GM20431 (cell line): ENCODE measurements at regions not wholly inside any gene's neighbourhood (a gene's known extent, or its start where the extent isn't known, plus 50 kb on each side); places are given as distances from the start of the nearest gene placed in this dataset.

Experiments used
- in situ Hi-C: fragments of 300-500 bp; cut with MseI, MboI; formaldehyde crosslinking; loops from one replicate; pipeline ENCODE4 v1.15.0; 2020; ENCODE audit warnings: low sequenced_read_pairs; ENCODE audit not compliant: unreplicated experiment

DNA sequence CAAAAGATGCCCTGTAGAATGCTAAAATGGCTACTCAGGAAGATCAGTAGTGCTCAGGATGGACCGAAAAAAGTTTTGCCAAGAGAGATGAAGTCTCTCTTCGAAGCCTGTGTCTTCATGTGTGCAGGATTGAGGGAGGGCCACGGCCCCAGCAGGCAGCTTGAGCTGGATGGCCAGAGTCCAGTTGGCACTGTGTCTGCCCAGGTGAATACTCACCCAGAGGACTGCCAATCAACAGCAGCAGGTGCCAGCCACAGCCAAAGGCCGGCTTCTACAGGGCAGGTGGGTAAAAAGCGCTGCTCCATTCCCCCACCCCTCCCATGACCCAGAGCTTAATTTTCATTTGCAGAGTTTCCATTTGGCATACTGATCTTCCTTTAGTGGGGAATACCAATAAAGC is 287.9 kb upstream of the ZNF608 start:
- in situ Hi-C loops: no loop called here

DNA sequence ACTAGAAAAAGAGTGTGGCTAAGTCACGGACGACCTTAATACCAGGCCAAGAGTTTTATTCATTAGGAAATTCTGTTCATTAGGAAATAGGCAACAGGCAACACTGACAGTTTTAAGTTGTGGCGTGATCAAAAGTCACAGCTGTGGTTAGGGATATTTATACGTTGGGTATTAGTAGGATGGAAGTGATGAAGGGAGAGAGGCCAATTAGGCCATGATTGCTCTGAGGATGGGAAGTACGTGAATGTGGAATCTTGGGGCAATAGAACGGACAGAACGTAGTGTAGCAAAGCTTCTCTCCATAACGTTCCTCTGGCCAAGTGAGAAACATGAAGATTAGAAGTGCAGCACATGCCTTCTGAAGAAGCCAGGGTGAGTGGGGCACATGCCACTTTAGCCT is 290.1 kb upstream of the ZNF608 start:
- in situ Hi-C loops: no loop called here

DNA sequence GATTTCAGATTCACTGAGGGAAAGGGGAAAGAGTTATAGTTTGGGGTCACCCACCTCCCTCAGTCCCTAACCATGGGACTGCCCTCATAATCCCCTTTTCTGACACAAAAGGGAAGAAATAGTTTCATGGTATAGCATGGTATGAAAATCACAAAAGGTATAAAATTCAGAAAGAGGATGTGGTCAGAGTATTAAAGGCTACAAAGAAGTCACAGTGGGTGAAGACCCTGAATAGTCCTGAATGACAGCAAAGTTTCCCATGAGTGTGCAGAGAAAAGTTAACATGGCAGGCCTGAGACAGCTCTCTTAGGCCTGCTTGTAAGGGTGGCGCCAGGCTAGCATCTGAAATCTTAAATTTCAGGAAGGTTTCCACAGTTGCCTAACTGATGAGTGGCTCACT is 290.6 kb upstream of the ZNF608 start:
- in situ Hi-C loops: no loop called here

DNA sequence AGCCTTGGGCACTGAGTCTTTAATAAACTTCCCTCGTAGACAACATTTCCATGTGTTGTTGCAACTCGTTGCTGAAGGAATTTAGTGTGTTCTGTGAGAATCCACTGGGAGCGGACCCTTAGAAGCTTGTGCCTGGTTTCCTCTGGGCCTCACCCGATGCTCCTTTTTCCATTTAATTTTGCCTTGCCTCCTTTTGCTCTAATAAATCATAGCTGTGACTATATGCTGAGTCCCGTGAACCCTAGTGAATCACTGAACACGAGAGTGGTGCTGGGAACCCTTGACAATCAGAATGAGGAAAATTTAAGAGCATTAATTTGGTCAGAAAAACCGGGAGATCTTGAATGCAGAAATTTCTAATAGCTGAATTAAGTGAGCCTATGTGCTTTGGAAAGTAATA is 291.1 kb upstream of the ZNF608 start:
- in situ Hi-C loops: no loop called here

DNA sequence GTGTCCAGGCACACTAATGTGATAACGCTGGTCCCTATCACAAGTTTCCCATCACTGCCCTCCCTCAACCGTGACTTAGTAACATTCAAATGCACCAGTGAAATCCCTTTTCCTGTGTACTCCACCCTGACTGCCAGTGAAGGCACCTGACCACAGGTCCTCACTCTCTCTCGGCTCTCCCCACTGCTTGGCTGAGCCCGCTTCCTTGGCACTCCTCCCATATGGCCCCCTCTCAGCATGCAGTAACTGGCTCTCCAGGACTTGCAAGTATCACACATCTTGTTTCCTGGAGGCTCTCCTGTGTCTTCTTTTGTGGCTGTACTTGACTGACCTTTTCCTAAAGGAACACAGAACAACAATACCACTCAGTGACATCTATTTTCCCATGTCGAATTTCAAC is 292.0 kb upstream of the ZNF608 start:
- in situ Hi-C loops: no loop called here

DNA sequence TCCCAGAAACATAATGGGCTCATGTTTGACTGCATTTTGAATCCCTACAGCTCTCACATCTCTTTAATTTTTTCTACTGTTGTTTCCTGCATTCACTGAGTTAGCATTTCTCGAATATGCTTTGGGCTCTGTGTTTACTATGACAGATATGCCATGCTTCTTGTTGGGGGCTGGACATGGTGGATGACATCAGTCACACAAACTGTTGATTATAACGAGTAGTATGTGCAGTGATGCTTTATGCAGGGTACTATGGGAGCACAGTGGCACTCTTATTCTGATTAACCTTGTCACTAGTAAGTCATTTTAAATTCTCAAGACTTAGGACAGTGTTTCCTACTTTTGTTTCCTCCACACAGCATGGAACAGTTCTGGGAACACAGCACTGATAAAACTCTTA is 295.4 kb upstream of the ZNF608 start:
- in situ Hi-C loops: no loop called here

DNA sequence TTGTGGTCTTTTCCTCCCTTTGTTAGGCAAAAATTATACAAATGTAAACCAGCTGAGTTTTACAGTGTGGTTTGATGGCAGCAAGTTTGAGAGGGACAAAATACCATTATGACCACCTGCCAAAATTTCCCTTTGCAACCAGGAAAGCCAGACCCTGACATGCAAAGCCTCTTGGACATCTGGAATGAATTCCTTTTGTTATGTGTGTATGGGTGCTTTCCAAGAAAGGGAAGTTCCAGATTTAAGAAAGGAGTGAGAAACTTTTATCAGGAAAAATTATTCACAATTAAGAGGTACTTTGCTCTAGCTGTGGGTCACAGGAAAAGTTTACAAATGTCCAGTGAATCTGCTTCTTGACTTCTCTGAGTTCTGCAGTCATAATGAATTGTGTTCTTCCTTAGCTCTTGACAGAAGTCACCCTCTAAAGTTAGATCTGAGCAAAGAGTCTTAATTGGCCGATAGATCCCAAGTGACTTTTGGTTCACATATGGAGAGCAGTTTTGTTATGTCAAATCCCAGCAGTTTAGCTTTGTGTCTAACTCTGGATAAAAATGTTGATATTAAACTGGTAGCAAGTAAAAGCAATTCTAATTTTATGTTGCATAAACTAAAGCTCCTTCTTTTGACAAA is 295.9 kb upstream of the ZNF608 start:
- in situ Hi-C loops: no loop called here

DNA sequence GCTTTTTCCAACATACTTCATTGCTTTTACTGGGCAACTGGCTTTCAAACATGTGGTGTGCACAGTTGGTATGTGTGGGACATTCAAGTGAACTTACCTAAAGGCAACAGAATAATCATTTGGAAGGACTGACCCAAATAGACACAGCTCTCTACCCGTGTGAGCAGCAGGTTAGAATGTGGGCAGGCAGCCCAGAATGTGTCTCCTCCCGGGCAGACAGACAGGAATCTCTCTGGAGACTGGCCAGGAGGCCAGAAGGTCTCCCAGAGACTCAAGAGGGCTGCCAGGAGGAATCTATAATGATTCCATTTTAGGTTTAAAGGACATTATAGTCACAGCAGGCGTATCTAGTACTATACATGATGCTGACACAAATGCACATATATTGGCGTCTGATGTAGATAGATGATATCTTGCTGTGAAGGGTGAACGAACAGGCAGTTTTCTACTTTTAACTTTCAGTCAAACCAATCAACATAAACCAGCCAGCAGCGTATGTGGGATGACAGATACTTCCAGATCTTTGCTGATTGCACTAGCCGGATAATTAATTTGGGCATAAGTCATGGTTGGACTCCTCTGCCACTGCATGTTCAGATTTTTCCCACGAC is 297.4 kb upstream of the ZNF608 start:
- in situ Hi-C loops: no loop called here

DNA sequence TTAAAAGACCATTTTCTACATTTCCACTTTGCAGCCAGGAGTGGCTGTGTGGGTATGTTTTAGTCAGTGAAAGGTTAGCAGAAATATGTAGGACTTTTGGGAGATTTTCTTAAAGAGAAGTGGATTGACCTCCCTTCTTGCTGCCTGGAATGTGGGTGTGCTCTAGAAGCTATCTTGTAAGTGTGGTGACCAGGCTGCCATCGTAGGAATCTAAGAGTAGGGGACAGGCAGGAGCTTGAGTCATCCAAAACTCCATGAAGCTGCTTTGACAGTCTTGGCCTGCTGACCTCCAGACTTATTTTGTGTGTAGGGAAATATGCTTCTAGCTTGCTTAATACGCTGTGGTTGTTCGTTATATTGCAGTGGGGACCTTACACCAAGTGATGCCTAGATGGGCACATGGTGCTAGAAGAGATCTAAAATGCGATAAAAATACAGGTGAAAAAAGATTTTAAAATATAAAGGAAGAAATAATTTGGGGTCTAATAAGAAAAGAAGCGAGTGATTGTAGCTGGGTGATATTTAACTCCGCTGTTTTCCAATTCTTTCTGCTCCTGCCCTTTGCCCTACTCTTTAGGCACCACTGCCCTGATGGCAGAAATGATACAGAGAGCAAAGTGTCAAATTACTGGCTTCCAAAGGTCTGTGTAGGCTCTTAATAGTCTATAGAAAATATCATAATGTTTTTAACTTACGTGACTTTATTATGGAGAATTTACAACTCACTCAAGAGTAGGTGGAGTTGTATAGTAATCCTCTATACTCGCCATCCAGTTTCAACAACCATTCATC is 298.2 kb upstream of the ZNF608 start:
- in situ Hi-C loops: no loop called here

DNA sequence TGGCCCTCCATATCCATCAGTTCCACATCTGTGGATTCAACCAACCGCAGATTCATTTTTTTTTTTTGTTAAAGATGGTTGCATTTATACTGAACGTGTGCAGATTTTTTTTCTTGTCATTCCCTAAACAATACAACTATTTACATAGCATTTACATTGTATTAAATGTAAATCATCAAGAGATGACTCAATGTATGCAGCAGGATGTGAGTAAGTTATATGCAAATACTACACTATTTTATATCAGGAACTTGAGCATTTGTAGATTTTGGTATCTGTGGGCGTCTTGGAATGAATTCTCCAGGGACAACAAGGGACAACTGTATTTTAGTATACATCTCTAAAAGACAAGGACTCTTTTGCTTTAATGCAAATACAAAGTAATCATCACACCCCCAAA is 299.2 kb upstream of the ZNF608 start:
- in situ Hi-C loops: no loop called here

DNA sequence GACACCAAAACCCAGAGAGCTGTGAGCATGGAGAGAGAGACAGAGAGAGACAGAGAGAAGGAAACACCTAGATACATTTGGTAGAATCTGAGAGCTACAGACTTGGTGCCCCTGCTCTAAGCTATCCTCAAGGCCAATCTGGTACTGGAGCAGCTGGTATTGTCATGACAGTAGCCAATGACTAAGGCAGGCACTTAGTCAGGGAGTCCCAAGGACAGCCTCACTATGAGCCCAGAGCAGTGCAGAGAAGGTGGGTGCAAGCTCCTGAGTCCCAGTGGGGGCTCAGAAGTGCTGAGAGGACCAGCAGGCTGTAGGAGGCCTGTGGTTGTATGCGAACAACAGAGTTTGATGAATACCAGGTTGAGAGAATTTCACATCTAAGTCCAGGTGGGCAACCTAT is 300.4 kb upstream of the ZNF608 start:
- in situ Hi-C loops: no loop called here

DNA sequence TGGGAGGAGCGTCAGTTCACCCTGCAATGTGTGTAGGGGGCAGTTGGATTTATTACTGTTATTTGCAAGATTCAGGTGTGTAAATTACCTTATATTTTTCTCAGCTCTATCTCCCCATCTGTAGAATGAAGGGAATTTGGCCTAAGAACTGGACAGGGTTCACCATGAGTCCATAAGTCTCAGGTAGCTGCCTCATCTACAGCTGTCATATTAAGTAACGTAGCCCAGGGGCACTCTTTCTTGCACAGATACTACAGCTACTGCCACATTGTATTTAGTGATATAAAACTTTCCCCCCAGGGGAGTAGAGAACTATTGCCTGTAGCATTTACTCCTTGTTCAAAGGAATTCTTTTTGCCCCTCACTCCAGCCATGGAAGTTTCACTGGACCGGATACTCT is 301.4 kb upstream of the ZNF608 start:
- in situ Hi-C loops: no loop called here

DNA sequence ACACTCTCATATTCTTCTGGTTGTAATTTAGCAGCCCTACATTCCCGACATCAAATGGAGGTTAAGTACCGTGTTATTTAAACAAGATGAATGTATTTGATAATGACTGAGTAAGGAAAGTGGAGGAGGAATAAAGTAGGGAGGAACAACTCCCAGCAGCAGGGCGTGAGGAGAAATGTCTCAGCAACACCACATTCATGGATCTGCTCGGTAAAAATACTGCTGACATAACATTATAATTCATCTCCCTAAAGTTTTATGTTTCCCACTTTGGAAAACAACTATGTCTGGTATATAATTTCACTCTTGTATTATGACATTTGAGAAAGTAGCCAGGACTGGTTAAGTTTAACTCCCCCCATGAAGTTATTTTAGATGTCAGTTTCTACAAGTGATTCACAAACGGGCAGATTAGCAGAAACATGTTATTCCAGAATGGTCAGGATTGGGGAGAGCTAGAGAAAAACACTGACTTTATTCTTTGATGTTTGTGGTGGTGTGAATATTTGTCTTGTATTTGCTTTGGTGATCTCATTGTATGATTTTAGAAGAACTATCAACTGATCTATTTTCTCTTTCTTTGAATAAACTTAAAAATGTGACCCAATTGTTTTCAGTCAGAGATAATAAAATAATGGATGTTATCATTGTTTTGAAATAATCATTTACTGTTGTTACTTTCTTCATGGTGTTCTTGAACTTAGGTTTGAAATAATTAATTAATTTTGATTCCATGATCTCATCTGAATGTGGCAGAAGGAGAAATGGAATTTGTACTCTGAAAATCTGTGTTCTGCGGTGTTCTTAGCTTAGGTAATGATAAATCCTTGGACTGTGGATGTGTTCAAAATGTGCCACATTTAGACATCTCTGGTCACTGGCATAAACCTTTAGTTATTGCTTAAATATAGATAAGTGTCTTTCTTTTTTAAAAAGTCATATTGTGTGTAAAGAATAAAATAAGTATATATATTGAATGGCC is 303.6 kb upstream of the ZNF608 start:
- in situ Hi-C loops: no loop called here

DNA sequence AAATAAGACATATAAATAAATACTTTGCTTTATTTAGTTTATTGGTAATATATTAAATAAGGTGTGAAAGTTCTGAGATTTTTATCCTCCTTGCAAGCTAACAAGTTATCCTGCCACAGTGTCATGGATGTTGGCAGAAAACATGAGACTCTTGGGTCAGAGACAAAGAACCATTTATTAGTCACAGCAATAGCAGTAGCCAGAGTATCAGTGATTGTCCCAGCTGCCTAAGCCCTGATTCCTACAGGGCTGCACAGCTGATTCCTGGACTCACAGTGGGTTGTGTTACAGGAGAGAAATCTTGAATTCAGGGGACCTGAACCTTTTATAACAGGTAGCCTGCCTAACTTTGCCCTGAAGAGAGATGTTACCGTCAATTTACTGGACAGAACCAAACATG is 304.5 kb upstream of the ZNF608 start:
- in situ Hi-C loops: no loop called here

DNA sequence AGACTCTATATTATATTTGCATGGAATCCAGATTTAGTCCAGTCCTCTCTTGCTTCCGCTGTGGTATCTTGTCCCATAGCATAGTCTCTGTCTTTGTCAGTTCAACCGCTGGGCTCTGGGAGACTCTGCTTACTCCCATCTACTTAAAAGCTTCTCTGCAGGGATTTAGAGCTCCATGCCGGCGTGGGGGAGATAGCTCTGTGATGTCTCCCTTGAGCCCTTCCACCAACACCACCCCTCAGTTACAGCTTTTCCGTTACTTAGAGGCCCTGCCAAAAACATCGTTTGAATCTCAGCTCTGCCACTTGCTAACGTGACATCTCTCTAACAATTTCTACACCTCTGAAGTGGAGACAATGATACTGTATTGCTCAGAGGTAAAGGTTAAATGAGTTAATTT is 306.1 kb upstream of the ZNF608 start:
- in situ Hi-C loops: no loop called here

DNA sequence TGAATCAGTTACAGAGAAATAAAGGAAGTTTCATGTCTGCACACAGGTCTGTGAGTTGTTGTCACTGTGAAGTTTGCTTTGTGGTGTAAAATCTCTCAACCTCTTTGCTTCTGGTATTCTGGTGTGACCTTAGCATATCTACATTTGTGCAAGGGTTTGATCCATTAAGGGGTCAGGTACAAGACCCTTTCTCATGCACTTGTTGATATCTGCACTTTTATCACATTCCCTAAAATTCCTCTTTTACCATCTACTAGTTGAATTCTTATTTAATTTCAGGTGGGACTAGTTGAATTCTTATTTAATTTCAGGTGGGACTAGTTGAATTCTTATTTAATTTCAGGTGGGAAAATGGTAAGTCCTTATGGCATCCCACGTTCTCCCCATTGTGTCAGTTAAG is 306.7 kb upstream of the ZNF608 start:
- in situ Hi-C loops: no loop called here

DNA sequence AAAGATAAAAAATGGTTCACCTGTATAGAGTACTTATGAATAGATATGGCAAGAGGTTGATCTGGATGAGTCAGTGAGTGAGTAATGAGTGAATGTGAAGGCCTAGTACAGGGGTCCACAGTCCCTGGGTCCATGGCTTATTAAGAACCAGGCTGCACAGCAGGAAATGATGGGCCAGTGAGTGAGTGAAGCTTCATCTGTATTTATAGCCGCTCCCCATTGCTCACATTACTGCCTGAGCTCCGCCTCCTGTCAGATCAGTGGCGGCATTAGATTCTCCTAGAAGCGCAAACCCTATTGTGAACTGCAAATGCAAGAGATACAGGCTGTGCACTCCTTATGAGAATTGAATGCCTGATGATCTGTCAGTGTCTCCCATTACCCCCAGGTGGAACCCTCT is 307.7 kb upstream of the ZNF608 start:
- in situ Hi-C loops: no loop called here

DNA sequence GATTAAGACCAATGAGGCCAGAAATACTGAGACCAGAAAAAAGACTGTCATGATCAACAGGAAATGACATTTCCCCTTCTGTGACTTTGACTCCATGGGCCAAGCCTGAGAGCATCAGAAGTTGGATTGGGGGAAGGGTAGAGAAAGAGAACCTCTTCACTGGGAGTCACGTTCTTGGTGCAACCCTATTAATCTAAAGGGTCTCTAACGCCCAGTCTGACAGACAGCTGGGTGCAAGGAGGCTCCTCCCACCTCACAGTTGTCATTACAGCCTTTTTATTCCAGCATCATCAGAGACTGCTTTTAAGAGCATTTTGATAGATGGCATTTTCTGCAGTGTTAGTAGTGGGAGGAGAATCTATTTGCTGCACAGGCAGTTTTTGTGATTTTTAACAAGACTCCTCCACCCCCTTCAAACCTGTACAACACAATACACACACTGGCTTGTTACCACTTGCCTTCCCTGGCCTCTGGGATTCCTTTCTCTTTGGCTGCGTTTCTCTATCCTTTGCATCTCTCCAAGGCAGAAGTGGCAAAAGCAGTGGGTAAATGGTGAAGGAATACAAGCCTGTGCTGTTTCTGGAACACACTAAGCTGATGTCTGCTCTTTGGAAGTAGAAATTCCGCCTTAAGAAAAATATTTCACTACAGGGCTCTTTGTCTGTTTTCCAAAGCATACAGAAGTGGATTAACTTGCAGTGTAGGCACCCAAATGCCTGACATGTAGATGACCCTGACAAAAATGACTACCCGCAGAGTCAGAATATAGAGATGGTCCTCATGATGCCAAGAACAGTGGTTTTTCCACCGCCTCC is 310.4 kb upstream of the ZNF608 start:
- in situ Hi-C loops: no loop called here

DNA sequence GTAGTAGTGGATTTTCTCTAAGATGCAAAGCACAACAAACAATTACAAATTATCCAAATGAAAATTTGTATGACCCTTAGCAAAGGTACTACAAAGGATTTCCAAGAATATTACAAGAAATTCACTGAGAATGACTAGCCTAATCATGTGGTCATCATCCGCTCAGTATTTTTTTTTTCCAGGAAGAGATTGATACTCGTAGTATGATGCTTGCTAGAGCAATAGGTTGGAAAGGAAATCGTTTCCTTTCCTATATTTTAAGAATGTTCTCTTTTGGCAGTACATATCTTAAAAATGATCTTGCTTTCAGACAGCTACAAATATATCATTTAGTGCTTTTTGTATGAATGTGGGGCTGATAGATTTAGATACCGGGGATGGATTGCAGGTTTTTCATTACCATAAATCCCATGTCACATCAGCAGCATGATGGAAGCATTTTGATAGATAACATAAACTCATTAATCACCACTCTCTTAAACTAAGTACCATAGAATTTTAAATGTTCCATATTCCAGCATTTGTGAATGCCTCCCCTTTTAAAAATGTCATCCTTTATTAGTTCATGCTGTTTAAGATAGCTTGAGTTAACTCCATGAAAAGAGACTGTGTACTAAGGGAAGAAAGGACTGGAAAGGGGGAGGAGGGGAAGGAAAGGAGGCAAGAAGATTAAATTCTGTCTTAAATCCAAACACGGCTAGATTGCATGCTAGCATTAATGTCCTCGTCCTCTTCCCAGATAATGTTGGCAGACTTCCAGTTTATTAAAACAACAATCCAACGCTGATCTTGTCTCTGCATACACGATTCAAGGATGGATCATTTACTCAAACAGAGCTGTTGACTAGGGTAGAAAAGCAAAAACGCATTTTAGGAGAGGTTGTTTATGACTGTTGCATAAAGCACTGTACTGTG is 311.7 kb upstream of the ZNF608 start:
- in situ Hi-C loops: no loop called here
